Anterior cingulate cortex (tissue), 58 donors: ENCODE measurements at regions not wholly inside any gene's neighbourhood (a gene's known extent, or its start where the extent isn't known, plus 50 kb on each side); places are given as distances from the start of the nearest gene placed in this dataset.

Experiments
- DNase-seq, 58 donors: peaks; one replicate each; lab custom pipeline; 2025; lab: John Stamatoyannopoulos, UW

- DNase-seq: no peak
Observed at GRCh38 chr4:123257591-123257990, 139.0 kb upstream of the SPRY1 start.

GRCh38 chr4:123259676-123260646 is 136.6 kb upstream of the SPRY1 start:
- no peak for DNase-seq

GRCh38 chr4:123260653-123261052 is 135.9 kb upstream of the SPRY1 start:
- no peak for DNase-seq

GRCh38 chr4:123262080-123262479 is 134.5 kb upstream of the SPRY1 start:
- DNase-seq: no peak

- no peak for DNase-seq
Observed at GRCh38 chr4:123265443-123265842, 131.2 kb upstream of the SPRY1 start.

- DNase-seq: no peak
Observed at GRCh38 chr4:123266221-123266620, 130.4 kb upstream of the SPRY1 start.

GRCh38 chr4:123278755-123279154 is 117.8 kb upstream of the SPRY1 start:
- DNase-seq: no peak

- no peak for DNase-seq
Observed at GRCh38 chr4:123283371-123283895, 113.2 kb upstream of the SPRY1 start.

- no peak for DNase-seq
Observed at GRCh38 chr4:123284168-123284567, 112.4 kb upstream of the SPRY1 start.

GRCh38 chr4:123286903-123287466 is 109.6 kb upstream of the SPRY1 start:
- DNase-seq: no peak

- DNase-seq: no peak
Observed at GRCh38 chr4:123288309-123289025, 108.1 kb upstream of the SPRY1 start.

- DNase-seq: no peak
Observed at GRCh38 chr4:123291329-123291728, 105.3 kb upstream of the SPRY1 start.

- DNase-seq: no peak
Observed at GRCh38 chr4:123297836-123298235, 98.8 kb upstream of the SPRY1 start.

- no peak for DNase-seq
Observed at GRCh38 chr4:123298261-123298660, 98.3 kb upstream of the SPRY1 start.

GRCh38 chr4:123298801-123299200 is 97.8 kb upstream of the SPRY1 start:
- DNase-seq: no peak

- DNase-seq: no peak
Observed at GRCh38 chr4:123299212-123299691, 97.3 kb upstream of the SPRY1 start.

GRCh38 chr4:123300222-123301039 is 96.2 kb upstream of the SPRY1 start:
- no peak for DNase-seq

GRCh38 chr4:123301923-123302322 is 94.7 kb upstream of the SPRY1 start:
- no peak for DNase-seq

GRCh38 chr4:123304151-123304964 is 92.2 kb upstream of the SPRY1 start:
- DNase-seq: peak in 29 of 58 donors; percentile 3 to 50 (median 13)
